ENCODE measurements at regions not wholly inside any gene's neighbourhood (a gene's known extent, or its start where the extent isn't known, plus 50 kb on each side); places are given as distances from the start of the nearest gene placed in this dataset.

GRCh38 chr22:47257976-47258375 is 495.5 kb downstream of the TBC1D22A start:
- no peaks in the 10 kb centered on the region for H3K4me1 Mint-ChIP-seq
- H3K27me3 ChIP-seq (replicated peaks in 1 of 4; ENCODE audit: control extremely low read depth in 1 of 4, control insufficient read depth in 3 of 4, insufficient read depth in 4 of 4, low read length in 3 of 4): peaks cover 0 to 4% (median 0%) of the 10 kb centered on the region in 4 experiments
- peaks cover 15% of the 10 kb centered on the region for H3K27me3 Mint-ChIP-seq

DNA sequence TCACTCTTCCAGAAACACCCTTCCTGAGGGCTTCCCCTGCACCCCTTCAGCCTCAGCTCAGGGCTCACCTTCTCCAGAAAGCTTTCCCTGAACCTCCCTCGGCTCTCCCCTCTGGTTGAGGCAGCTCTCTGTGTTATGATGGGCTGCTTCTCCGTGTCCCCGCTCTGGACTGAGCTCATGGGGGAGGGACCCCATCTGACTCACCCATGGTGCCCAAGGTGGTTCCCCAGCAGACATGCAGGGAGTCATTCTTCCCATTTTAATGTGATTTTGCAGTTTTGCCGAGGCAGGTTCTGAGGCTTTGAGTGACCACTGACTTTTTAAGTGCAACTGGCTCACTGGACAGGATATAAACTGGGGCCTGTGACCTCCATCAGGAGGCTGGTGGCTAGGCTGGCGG is 495.1 kb downstream of the TBC1D22A start:
- H3K27me3 Mint-ChIP-seq: peaks cover 15% of the 10 kb centered on the region
- peaks cover 0 to 11% (median 0%) of the 10 kb centered on the region in 3 donors for H3K9me3 ChIP-seq (ENCODE audit: control extremely low read depth in 1 of 3, control insufficient read depth in 2 of 3, insufficient read depth in 1 of 3, low read length in 2 of 3)
- H3K4me3 ChIP-seq (ENCODE audit: control extremely low read depth in 1 of 5, extremely low read depth in 1 of 5, insufficient read depth in 1 of 5, low read depth in 2 of 5, low read length in 4 of 5): no peak overlapping the region
- TF ChIP-seq EZH2 (IDR thresholded peaks at IDR 0.05; ENCODE audit: borderline replicate concordance, insufficient read depth, low read depth, low read length, poor library complexity, severe bottlenecking): no peak
- TF ChIP-seq, protein P1, sequence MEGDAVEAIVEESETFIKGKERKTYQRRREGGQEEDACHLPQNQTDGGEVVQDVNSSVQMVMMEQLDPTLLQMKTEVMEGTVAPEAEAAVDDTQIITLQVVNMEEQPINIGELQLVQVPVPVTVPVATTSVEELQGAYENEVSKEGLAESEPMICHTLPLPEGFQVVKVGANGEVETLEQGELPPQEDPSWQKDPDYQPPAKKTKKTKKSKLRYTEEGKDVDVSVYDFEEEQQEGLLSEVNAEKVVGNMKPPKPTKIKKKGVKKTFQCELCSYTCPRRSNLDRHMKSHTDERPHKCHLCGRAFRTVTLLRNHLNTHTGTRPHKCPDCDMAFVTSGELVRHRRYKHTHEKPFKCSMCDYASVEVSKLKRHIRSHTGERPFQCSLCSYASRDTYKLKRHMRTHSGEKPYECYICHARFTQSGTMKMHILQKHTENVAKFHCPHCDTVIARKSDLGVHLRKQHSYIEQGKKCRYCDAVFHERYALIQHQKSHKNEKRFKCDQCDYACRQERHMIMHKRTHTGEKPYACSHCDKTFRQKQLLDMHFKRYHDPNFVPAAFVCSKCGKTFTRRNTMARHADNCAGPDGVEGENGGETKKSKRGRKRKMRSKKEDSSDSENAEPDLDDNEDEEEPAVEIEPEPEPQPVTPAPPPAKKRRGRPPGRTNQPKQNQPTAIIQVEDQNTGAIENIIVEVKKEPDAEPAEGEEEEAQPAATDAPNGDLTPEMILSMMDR (IDR thresholded peaks at IDR 0.05): no peak
- H3K9me3 Mint-ChIP-seq (ENCODE audit: insufficient read depth): peaks cover 8% of the 10 kb centered on the region
- 84% methylated on average over 4 of the region's 5 CpGs for WGBS (ENCODE audit: insufficient coverage)
- peaks cover 0 to 4% (median 0%) of the 10 kb centered on the region in 4 experiments for H3K27me3 ChIP-seq (replicated peaks in 1 of 4; ENCODE audit: control extremely low read depth in 1 of 4, control insufficient read depth in 3 of 4, insufficient read depth in 4 of 4, low read length in 3 of 4)
- H3K27ac Mint-ChIP-seq: no peak overlapping the region
- ChIA-PET POLR2A (no interaction called here), CTCF (no interaction called here)
- intact Hi-C loops (cut with micrococcal nuclease): no loop called here
- ATAC-seq (ENCODE audit: low read depth) (no peak), DNase-seq (no peak)
- no peak overlapping the region for H3K27ac ChIP-seq (ENCODE audit: low read length in 2 of 2)
- no peaks in the 10 kb centered on the region for H3K36me3 ChIP-seq (replicated peaks in 1 of 2; ENCODE audit: control extremely low read depth in 1 of 2, control insufficient read depth in 1 of 2, extremely low read depth in 1 of 2, insufficient read depth in 2 of 2, low read length in 1 of 2)
- no peaks in the 10 kb centered on the region for H3K4me1 Mint-ChIP-seq
- H3K4me2 ChIP-seq (replicated peaks; ENCODE audit: low read depth, low read length, poor library complexity, severe bottlenecking): no peak overlapping the region
- no peak overlapping the region for H3K9ac ChIP-seq (ENCODE audit: low read length)
- no peak overlapping the region for H2AFZ ChIP-seq (ENCODE audit: insufficient read depth, low read depth, low read length, poor library complexity, severe bottlenecking)
- H3K79me2 ChIP-seq (ENCODE audit: control insufficient read depth, insufficient read depth, low read length): no peaks in the 10 kb centered on the region
- H4K20me1 ChIP-seq (ENCODE audit: control insufficient read depth, insufficient read depth, low read length, poor library complexity, severe bottlenecking): no peaks in the 10 kb centered on the region
- H3K4me3 Mint-ChIP-seq: no peak overlapping the region
- H3K4me1 ChIP-seq (ENCODE audit: control insufficient read depth in 2 of 2, insufficient read depth in 2 of 2, low read length in 2 of 2): no peaks in the 10 kb centered on the region

More at GRCh38 chr22:47257976-47258375, 495.5 kb downstream of the TBC1D22A start:
- Histone ChIP-seq H3K36me3 (replicated peaks in 1 of 2; ENCODE audit: control extremely low read depth in 1 of 2, control insufficient read depth in 1 of 2, extremely low read depth in 1 of 2, insufficient read depth in 2 of 2, low read length in 1 of 2) (no peaks in the 10 kb centered on the region), H3K4me3 (ENCODE audit: control extremely low read depth in 1 of 5, extremely low read depth in 1 of 5, insufficient read depth in 1 of 5, low read depth in 2 of 5, low read length in 4 of 5) (no peak overlapping the region), H3K79me2 (ENCODE audit: control insufficient read depth, insufficient read depth, low read length) (no peaks in the 10 kb centered on the region), H3K4me2 (replicated peaks; ENCODE audit: low read depth, low read length, poor library complexity, severe bottlenecking) (no peak overlapping the region), H2AFZ (ENCODE audit: insufficient read depth, low read depth, low read length, poor library complexity, severe bottlenecking) (no peak overlapping the region), H3K9ac (ENCODE audit: low read length) (no peak overlapping the region), H3K4me1 (ENCODE audit: control insufficient read depth in 2 of 2, insufficient read depth in 2 of 2, low read length in 2 of 2) (no peaks in the 10 kb centered on the region), H3K9me3 (ENCODE audit: control extremely low read depth in 1 of 3, control insufficient read depth in 2 of 3, insufficient read depth in 1 of 3, low read length in 2 of 3) (peaks cover 0 to 11% (median 0%) of the 10 kb centered on the region in 3 donors), H4K20me1 (ENCODE audit: control insufficient read depth, insufficient read depth, low read length, poor library complexity, severe bottlenecking) (no peaks in the 10 kb centered on the region), H3K27ac (ENCODE audit: low read length in 2 of 2) (no peak overlapping the region)
- peaks cover 8% of the 10 kb centered on the region for H3K9me3 Mint-ChIP-seq (ENCODE audit: insufficient read depth)
- intact Hi-C loops (cut with micrococcal nuclease): no loop called here
- no peak overlapping the region for H3K27ac Mint-ChIP-seq
- no peak for TF ChIP-seq EZH2 (IDR thresholded peaks at IDR 0.05; ENCODE audit: borderline replicate concordance, insufficient read depth, low read depth, low read length, poor library complexity, severe bottlenecking)
- TF ChIP-seq, protein P1 (IDR thresholded peaks at IDR 0.05): no peak
- CTCF ChIA-PET: no interaction called here
- ATAC-seq (ENCODE audit: low read depth) (no peak), DNase-seq (no peak)
- POLR2A ChIA-PET: no interaction called here
- WGBS (ENCODE audit: insufficient coverage): 75% methylated on average over 5 of the region's 11 CpGs
- no peak overlapping the region for H3K4me3 Mint-ChIP-seq
